ENCODE measurements at regions not wholly inside any gene's neighbourhood (a gene's known extent, or its start where the extent isn't known, plus 50 kb on each side); places are given as distances from the start of the nearest gene placed in this dataset.

DNA sequence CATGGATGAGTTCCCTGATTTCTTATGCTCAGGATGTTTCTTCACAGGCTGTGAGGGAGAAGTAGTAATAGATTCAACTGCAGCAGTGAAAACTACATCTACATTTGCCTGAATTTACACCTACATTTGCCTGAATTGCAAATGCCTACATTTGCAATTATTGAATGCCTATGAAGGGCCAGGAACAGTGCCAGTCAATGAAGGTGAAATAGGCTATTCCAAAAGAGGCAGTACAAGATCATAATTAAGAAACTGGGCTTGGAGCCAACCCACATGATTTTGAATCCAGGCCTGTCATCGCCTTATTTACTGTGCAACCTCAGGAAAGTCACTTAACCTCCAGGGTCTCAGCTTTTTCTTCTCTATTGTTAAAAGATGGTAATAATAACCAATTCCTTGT is 1353.3 kb downstream of the FAM181B start:
- TF ChIP-seq POLR2A (IDR thresholded peaks at IDR 0.05) (no peak), POLR2AphosphoS5 (IDR thresholded peaks at IDR 0.05) (no peak), EP300 (IDR thresholded peaks at IDR 0.05) (no peak)
- TF ChIP-seq, protein P1, sequence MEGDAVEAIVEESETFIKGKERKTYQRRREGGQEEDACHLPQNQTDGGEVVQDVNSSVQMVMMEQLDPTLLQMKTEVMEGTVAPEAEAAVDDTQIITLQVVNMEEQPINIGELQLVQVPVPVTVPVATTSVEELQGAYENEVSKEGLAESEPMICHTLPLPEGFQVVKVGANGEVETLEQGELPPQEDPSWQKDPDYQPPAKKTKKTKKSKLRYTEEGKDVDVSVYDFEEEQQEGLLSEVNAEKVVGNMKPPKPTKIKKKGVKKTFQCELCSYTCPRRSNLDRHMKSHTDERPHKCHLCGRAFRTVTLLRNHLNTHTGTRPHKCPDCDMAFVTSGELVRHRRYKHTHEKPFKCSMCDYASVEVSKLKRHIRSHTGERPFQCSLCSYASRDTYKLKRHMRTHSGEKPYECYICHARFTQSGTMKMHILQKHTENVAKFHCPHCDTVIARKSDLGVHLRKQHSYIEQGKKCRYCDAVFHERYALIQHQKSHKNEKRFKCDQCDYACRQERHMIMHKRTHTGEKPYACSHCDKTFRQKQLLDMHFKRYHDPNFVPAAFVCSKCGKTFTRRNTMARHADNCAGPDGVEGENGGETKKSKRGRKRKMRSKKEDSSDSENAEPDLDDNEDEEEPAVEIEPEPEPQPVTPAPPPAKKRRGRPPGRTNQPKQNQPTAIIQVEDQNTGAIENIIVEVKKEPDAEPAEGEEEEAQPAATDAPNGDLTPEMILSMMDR (IDR thresholded peaks at IDR 0.05) = no peak
